Suprapubic skin (tissue), 4 donors: ENCODE measurements at regions not wholly inside any gene's neighbourhood (a gene's known extent, or its start where the extent isn't known, plus 50 kb on each side); places are given as distances from the start of the nearest gene placed in this dataset.
"Not testable (repeated sequence)": the region's sequence is repeated elsewhere in the genome, so short reads cannot be mapped to it uniquely, and the experiment has no call there.

Experiments
- DNase-seq, 2 donors: peaks; one replicate each; pipeline ENCODE4 v3.0.0-alpha.2; 2019; ENCODE audit warnings: low spot score in 2 of 2
- H3K27ac ChIP-seq: fragments of 200-600 bp; sonication (generic); one replicate; pipeline ENCODE4 v1.5.1; 2019
- H3K27me3 ChIP-seq: fragments of 200-600 bp; sonication (generic); one replicate; pipeline ENCODE4 v1.5.1; 2019
- H3K36me3 ChIP-seq: fragments of 200-600 bp; sonication (generic); one replicate; pipeline ENCODE4 v1.5.1; 2019
- H3K4me1 ChIP-seq: fragments of 200-600 bp; sonication (generic); one replicate; pipeline ENCODE4 v1.5.1; 2019
- H3K4me3 ChIP-seq: fragments of 200-600 bp; sonication (generic); one replicate; pipeline ENCODE4 v1.5.1; 2019; ENCODE audit warnings: mild to moderate bottlenecking
- H3K9me3 ChIP-seq: fragments of 200-600 bp; sonication (generic); one replicate; pipeline ENCODE4 v1.5.1; 2019
- EP300 ChIP-seq: sonication (generic); formaldehyde crosslinking; IDR thresholded peaks from one replicate; pipeline ENCODE4 v1.6.1; 2017; ENCODE audit warnings: antibody characterized with exemption
- POLR2A ChIP-seq, 2 donors: fragments of 450-650 bp; IDR thresholded peaks; one replicate each; pipeline ENCODE4 v1.6.1; 2017; ENCODE audit warnings: antibody characterized with exemption in 2 of 2, mild to moderate bottlenecking in 2 of 2, moderate library complexity in 2 of 2
- POLR2AphosphoS5 ChIP-seq, 3 donors: sonication (generic); formaldehyde crosslinking; IDR thresholded peaks; one replicate each; pipeline ENCODE4 v1.6.1; 2017; ENCODE audit warnings: antibody characterized with exemption in 3 of 3
- WGBS: methylation state at CpG from one replicate; pipeline ENCODE4 v1.1.5; 2018; 5-methylcytosine and 5-hydroxymethylcytosine counted together
- TF ChIP-seq, protein P1 (sequence below), 2 donors: fragments of 200-600 bp in 1 of 2; fragments of 450-650 bp in 1 of 2; sonication (generic) in 1 of 2; IDR thresholded peaks; one replicate each; pipeline ENCODE4 v1.5.1; 2016 to 2019; ENCODE audit warnings: antibody characterized with exemption in 2 of 2, mild to moderate bottlenecking in 1 of 2, moderate library complexity in 1 of 2

DNA sequence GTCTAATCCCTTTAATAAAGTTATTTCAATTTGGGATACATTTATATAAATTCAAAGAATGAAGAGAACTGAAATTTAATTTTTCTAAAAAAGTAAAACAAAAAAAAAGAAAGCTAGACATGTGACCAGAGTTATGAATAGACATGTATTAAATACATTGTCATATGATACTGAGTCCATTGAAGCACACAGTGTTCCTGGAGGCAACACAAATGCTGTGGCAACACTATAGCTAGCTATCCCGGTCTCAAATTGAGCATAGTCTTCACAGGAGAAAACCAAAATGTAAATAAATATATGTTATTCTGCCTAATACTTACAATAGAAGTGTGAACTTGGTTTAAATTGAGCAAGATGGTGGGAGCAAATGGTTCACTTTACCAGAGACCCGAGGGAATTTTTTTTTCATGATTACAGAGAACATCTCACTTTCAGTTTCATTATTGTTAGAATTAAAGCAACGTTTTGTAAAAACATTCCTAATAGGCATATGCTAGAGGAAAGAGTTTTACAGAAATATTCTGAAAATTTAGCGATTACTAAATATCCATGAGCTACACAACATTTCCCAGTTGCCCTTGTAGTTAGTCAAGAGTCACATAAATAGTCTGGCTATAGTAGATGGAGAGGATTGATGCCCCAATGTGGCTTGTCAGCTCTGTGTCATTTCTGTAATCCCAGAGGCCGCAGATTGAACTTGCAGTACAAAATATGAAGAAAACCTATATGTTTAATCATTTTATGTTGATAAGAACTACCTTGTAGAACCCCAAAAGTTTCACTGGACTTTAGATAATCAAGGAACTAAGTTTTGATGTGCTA lies 775.7 kb upstream of the SPRY2 start:
- H3K36me3 ChIP-seq, result no peaks in the 10 kb centered on the region
- no peak overlapping the region for H3K27ac ChIP-seq
- no peak overlapping the region for H3K4me3 ChIP-seq
- H3K27me3 ChIP-seq, result no peaks in the 10 kb centered on the region
- WGBS, result 74% methylated on average over 5 of the region's 5 CpGs
- no peaks in the 10 kb centered on the region for H3K9me3 ChIP-seq
- TF ChIP-seq POLR2AphosphoS5 (IDR thresholded peaks at IDR 0.05) (no peak), EP300 (no peak)
- H3K4me1 ChIP-seq, result no peaks in the 10 kb centered on the region
- no peak for DNase-seq

DNA sequence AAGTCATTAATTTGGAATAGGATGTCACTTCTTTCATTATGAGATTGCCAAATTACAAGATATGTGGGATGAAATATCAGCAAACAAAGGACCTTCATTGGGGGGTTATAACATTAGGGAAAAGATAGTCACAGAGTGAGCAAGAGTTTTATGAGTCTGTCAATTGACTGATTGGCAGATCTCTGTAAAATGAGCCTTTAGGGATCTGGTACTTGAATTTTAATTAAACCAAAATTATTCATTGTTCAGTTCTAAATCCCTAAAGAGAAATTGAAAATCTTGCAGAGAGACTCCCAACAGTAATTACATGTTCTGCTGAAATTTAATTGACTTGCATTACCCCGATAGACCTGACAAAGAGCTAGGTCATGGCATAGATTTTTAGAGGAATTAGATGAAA lies 768.1 kb upstream of the SPRY2 start:
- H3K4me3 ChIP-seq, result no peak overlapping the region
- TF ChIP-seq EP300 (no peak), POLR2A (IDR thresholded peaks at IDR 0.05) (no peak), POLR2AphosphoS5 (IDR thresholded peaks at IDR 0.05) (no peak)
- TF ChIP-seq, protein P1, sequence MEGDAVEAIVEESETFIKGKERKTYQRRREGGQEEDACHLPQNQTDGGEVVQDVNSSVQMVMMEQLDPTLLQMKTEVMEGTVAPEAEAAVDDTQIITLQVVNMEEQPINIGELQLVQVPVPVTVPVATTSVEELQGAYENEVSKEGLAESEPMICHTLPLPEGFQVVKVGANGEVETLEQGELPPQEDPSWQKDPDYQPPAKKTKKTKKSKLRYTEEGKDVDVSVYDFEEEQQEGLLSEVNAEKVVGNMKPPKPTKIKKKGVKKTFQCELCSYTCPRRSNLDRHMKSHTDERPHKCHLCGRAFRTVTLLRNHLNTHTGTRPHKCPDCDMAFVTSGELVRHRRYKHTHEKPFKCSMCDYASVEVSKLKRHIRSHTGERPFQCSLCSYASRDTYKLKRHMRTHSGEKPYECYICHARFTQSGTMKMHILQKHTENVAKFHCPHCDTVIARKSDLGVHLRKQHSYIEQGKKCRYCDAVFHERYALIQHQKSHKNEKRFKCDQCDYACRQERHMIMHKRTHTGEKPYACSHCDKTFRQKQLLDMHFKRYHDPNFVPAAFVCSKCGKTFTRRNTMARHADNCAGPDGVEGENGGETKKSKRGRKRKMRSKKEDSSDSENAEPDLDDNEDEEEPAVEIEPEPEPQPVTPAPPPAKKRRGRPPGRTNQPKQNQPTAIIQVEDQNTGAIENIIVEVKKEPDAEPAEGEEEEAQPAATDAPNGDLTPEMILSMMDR (IDR thresholded peaks at IDR 0.05), result no peak
- DNase-seq, result no peak
- H3K4me1 ChIP-seq, result no peaks in the 10 kb centered on the region
- no peaks in the 10 kb centered on the region for H3K36me3 ChIP-seq
- 89% methylated on average over 1 of the region's 1 CpG for WGBS
- H3K27ac ChIP-seq, result no peak overlapping the region
- no peaks in the 10 kb centered on the region for H3K27me3 ChIP-seq
- no peaks in the 10 kb centered on the region for H3K9me3 ChIP-seq

DNA sequence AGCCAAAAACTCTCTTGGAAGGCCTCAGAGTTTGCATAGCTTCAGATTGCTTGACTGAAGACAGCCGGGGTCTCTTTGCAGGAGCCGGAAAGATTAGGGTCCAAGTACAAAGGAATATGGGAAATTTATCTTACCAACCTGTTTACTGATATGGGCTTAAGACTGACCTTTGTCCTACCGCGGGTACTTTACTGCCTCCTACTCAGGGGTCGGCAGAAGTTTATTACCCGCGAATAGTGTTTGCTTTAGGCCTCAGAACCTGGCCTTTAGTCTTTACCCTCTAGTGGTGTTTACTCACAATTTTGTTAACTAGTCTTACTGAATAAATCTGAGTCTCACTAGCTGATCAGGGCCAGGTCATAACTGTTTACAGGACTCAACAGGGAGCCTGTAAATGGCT lies 765.4 kb upstream of the SPRY2 start:
- WGBS, result 72% methylated on average over 7 of the region's 7 CpGs
- H3K4me3 ChIP-seq, result no peak overlapping the region
- TF ChIP-seq, protein P1 (IDR thresholded peaks at IDR 0.05), result no peak
- no peak for TF ChIP-seq POLR2AphosphoS5 (IDR thresholded peaks at IDR 0.05)
- TF ChIP-seq EP300, result no peak
- TF ChIP-seq POLR2A (IDR thresholded peaks at IDR 0.05), result no peak
- H3K27ac ChIP-seq, result no peak overlapping the region
- H3K9me3 ChIP-seq, result no peaks in the 10 kb centered on the region
- no peaks in the 10 kb centered on the region for H3K4me1 ChIP-seq
- no peaks in the 10 kb centered on the region for H3K36me3 ChIP-seq
- H3K27me3 ChIP-seq, result no peaks in the 10 kb centered on the region
- no peak for DNase-seq

DNA sequence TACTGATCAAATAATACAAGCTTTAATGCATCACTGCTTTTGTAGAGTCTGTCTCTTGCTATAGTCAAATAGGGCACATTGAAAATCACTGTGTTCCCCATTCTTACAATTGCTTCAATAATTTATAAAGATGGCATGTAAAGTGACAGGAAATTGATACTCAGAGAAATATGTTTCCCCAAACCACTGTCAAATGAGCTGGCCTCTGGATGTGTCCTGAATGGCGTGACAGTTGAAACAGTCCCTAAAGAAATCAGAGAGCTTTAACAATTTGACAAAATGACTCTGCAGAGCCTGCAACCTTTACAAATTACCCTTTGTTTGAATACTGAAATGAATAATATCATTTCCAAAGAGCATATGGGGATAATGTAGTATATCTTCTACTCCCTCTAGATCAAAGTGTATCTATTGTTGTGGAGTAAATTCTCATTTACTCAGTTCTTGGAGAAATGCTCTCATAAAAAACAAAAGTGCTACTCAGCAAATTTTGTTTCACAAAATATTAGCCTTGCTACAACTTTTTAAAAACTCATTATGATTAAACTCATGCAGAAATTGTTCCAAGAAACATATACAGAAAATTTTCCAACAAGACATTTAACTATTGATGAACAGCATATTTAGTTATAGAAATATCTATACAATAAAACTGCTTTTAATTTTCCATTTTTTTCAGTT lies 763.2 kb upstream of the SPRY2 start:
- WGBS, result 61% methylated on average over 1 of the region's 1 CpG
- Histone ChIP-seq H3K4me3 (no peak overlapping the region), H3K27ac (no peak overlapping the region), H3K9me3 (no peaks in the 10 kb centered on the region), H3K36me3 (no peaks in the 10 kb centered on the region), H3K27me3 (no peaks in the 10 kb centered on the region), H3K4me1 (no peaks in the 10 kb centered on the region)
- TF ChIP-seq, protein P1 (IDR thresholded peaks at IDR 0.05), result no peak
- no peak for TF ChIP-seq POLR2AphosphoS5 (IDR thresholded peaks at IDR 0.05)
- DNase-seq, result no peak

DNA sequence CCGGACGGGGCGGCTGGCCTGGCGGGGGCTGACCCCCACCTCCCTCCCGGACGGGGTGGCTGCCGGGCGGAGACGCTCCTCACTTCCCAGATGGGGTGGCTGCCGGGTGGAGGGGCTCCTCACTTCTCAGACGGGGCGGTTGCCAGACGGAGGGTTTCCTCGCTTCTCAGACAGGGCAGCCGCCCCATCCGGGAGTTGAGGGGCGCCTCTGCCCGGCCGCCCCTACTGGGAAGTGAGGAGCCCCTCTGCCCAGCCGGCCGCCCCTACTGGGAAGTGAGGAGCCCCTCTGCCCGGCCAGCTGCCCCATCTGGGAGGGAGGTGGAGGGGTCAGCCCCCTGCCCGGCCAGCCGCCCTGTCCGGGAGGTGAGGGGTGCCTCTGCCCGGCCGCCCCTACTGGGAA lies 761.1 kb upstream of the SPRY2 start:
- 93% methylated on average over 21 of the region's 27 CpGs for WGBS
- not testable (repeated sequence) for H3K27me3 ChIP-seq, H3K27ac ChIP-seq, H3K36me3 ChIP-seq, H3K9me3 ChIP-seq, H3K4me3 ChIP-seq, H3K4me1 ChIP-seq, DNase-seq

DNA sequence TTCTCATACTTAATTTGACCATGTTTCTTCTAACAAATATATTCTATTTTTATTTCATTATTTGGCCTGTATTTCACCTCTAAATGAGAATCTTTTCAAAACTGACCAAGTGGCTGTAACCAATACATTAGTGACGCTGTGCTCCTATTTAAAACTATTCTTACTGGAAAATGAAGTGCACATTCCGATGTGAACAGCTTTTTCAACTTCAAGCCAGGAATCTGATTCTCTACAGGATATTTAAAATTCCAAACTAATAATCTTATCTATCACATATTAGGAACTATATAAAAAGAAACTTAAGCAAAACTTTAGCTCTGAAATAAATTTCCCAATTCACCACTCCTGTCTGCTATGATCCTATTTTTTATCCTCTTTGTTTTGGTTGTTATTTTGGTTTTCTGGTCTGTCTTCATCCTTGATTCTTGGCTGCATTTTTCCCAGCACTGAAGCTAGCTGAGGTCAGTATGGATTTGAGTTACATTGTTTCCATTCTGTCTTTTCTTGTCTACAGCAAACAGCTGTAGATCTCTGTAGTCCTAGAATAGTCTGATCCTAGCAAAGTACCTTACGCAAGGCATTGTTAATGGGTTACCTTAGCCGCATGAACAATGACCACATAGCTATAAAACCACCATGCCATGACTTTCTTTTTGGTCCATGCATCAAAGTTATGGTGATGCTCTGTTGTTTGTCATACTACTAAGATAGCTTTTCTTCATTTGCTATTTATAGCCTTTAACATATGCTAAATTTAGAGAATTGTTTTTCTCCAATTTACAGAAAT lies 748.6 kb upstream of the SPRY2 start:
- Histone ChIP-seq H3K27me3 (no peaks in the 10 kb centered on the region), H3K36me3 (no peaks in the 10 kb centered on the region), H3K4me3 (no peak overlapping the region), H3K9me3 (no peaks in the 10 kb centered on the region), H3K4me1 (no peaks in the 10 kb centered on the region), H3K27ac (no peak overlapping the region)
- no peak for TF ChIP-seq POLR2A (IDR thresholded peaks at IDR 0.05)
- no peak for TF ChIP-seq POLR2AphosphoS5 (IDR thresholded peaks at IDR 0.05)
- TF ChIP-seq, protein P1 (IDR thresholded peaks at IDR 0.05), result no peak
- TF ChIP-seq EP300, result no peak
- DNase-seq, result no peak
- WGBS, result 83% methylated on average over 4 of the region's 4 CpGs
